ENCODE measurements at regions not wholly inside any gene's neighbourhood (a gene's known extent, or its start where the extent isn't known, plus 50 kb on each side); places are given as distances from the start of the nearest gene placed in this dataset.

GRCh38 chr22:48960576-48960975 is 867.1 kb downstream of the BRD1 start:
- TF ChIP-seq CTCF (IDR thresholded peaks at IDR 0.05; ENCODE audit: control insufficient read depth, insufficient read depth, low read depth, low read length, missing control alignments): no peak
- DNase-seq (ENCODE audit: low read depth): no peak
- H3K4me3 ChIP-seq (ENCODE audit: control insufficient read depth, low read depth, low read length): no peak overlapping the region

- TF ChIP-seq CTCF (IDR thresholded peaks at IDR 0.05; ENCODE audit: control insufficient read depth, insufficient read depth, low read depth, low read length, missing control alignments): no peak
- no peak for DNase-seq (ENCODE audit: low read depth)
- H3K4me3 ChIP-seq (ENCODE audit: control insufficient read depth, low read depth, low read length): no peak overlapping the region
Measured at GRCh38 chr22:48959496-48959895, 868.2 kb downstream of the BRD1 start.

- TF ChIP-seq CTCF (IDR thresholded peaks at IDR 0.05; ENCODE audit: control insufficient read depth, insufficient read depth, low read depth, low read length, missing control alignments): no peak
- DNase-seq (ENCODE audit: low read depth): no peak
- H3K4me3 ChIP-seq (ENCODE audit: control insufficient read depth, low read depth, low read length): no peak overlapping the region
Measured at GRCh38 chr22:48957987-48958321, 869.7 kb downstream of the BRD1 start.

- DNase-seq (ENCODE audit: low read depth): no peak
- no peak for TF ChIP-seq CTCF (IDR thresholded peaks at IDR 0.05; ENCODE audit: control insufficient read depth, insufficient read depth, low read depth, low read length, missing control alignments)
- H3K4me3 ChIP-seq (ENCODE audit: control insufficient read depth, low read depth, low read length): no peak overlapping the region
Measured at GRCh38 chr22:48957311-48957986, 870.2 kb downstream of the BRD1 start.

- no peak overlapping the region for H3K4me3 ChIP-seq (ENCODE audit: control insufficient read depth, low read depth, low read length)
- DNase-seq (ENCODE audit: low read depth): no peak
- TF ChIP-seq CTCF (IDR thresholded peaks at IDR 0.05; ENCODE audit: control insufficient read depth, insufficient read depth, low read depth, low read length, missing control alignments): no peak
Measured at GRCh38 chr22:48955351-48956311, 872.0 kb downstream of the BRD1 start.

- no peak for DNase-seq (ENCODE audit: low read depth)
Measured at GRCh38 chr22:48954781-48955311, 872.8 kb downstream of the BRD1 start.

More at GRCh38 chr22:48954781-48955311, 872.8 kb downstream of the BRD1 start:
- no peak overlapping the region for H3K4me3 ChIP-seq (ENCODE audit: control insufficient read depth, low read depth, low read length)
- TF ChIP-seq CTCF (IDR thresholded peaks at IDR 0.05; ENCODE audit: control insufficient read depth, insufficient read depth, low read depth, low read length, missing control alignments): no peak

Data from AG09309 (cell line).